Activated CD8-positive, alpha-beta T cell treated with anti-CD3 and anti-CD28 coated beads for 36 hours (primary cell): ENCODE measurements at regions not wholly inside any gene's neighbourhood (a gene's known extent, or its start where the extent isn't known, plus 50 kb on each side); places are given as distances from the start of the nearest gene placed in this dataset.

Experiments used
- ATAC-seq: fragments of 200-7000 bp; cut with Tn5 transposase; one replicate; pipeline ENCODE4 v1.10.0; 2021; ENCODE audit warnings: mild to moderate bottlenecking, moderate library complexity
- CTCF ChIA-PET: fragments of 350-600 bp; sonication (Branson Sonifier 250); formaldehyde crosslinking; loops from one replicate; lab custom pipeline; 2021; ENCODE audit warnings: antibody characterized with exemption; lab: Charles Lee
- POLR2A ChIA-PET: fragments of 350-600 bp; sonication (Branson Sonifier 250); formaldehyde crosslinking; loops from one replicate; lab custom pipeline; 2021; ENCODE audit warnings: antibody characterized with exemption; lab: Charles Lee
- DNase-seq: peaks from one replicate; pipeline ENCODE4 v3.0.0-alpha.2; 2020
- H3K27ac Mint-ChIP-seq: one replicate; pipeline ENCODE4 v1.8.0; 2021; ENCODE audit warnings: mild to moderate bottlenecking, mixed read lengths
- H3K27me3 Mint-ChIP-seq: one replicate; pipeline ENCODE4 v1.8.0; 2021; ENCODE audit warnings: mixed read lengths
- H3K36me3 Mint-ChIP-seq: one replicate; pipeline ENCODE4 v1.8.0; 2021; ENCODE audit warnings: low read depth, mixed read lengths
- H3K4me1 Mint-ChIP-seq: one replicate; pipeline ENCODE4 v1.8.0; 2021; ENCODE audit warnings: low read depth, mixed read lengths
- H3K4me3 Mint-ChIP-seq: one replicate; pipeline ENCODE4 v1.8.0; 2021; ENCODE audit warnings: mild to moderate bottlenecking, moderate library complexity, mixed read lengths
- H3K9me3 Mint-ChIP-seq: one replicate; pipeline ENCODE4 v1.8.0; 2021; ENCODE audit warnings: mixed read lengths
- intact Hi-C: fragments of 100-400 bp; cut with micrococcal nuclease; formaldehyde crosslinking; loops from one replicate; pipeline ENCODE4 v1.10.0; 2022
- TF ChIP-seq, protein P1 (sequence below): fragments of 200-600 bp; IDR thresholded peaks from one replicate; pipeline ENCODE4 v1.8.0; 2022; ENCODE audit warnings: antibody characterized with exemption, mild to moderate bottlenecking

- TF ChIP-seq, protein P1, sequence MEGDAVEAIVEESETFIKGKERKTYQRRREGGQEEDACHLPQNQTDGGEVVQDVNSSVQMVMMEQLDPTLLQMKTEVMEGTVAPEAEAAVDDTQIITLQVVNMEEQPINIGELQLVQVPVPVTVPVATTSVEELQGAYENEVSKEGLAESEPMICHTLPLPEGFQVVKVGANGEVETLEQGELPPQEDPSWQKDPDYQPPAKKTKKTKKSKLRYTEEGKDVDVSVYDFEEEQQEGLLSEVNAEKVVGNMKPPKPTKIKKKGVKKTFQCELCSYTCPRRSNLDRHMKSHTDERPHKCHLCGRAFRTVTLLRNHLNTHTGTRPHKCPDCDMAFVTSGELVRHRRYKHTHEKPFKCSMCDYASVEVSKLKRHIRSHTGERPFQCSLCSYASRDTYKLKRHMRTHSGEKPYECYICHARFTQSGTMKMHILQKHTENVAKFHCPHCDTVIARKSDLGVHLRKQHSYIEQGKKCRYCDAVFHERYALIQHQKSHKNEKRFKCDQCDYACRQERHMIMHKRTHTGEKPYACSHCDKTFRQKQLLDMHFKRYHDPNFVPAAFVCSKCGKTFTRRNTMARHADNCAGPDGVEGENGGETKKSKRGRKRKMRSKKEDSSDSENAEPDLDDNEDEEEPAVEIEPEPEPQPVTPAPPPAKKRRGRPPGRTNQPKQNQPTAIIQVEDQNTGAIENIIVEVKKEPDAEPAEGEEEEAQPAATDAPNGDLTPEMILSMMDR: no peak
- intact Hi-C loops: no loop called here
- no peaks in the 10 kb centered on the region for H3K9me3 Mint-ChIP-seq
- no peak overlapping the region for H3K4me3 Mint-ChIP-seq
- POLR2A ChIA-PET: no interaction called here
- H3K27me3 Mint-ChIP-seq: peaks cover 9% of the 10 kb centered on the region
- no peak for DNase-seq
- CTCF ChIA-PET: no interaction called here
- H3K27ac Mint-ChIP-seq: no peak overlapping the region
- no peak for ATAC-seq
- H3K36me3 Mint-ChIP-seq: no peaks in the 10 kb centered on the region
- peaks cover 3% of the 10 kb centered on the region for H3K4me1 Mint-ChIP-seq
These were observed 56.9 kb upstream of the ALKAL2 start for GRCh38 chr2:344811-345210.

GRCh38 chr2:343355-343754 lies 55.5 kb upstream of the ALKAL2 start:
- H3K4me3 Mint-ChIP-seq: no peak overlapping the region
- H3K27me3 Mint-ChIP-seq: peaks cover 6% of the 10 kb centered on the region
- ChIA-PET CTCF (interaction anchor here (2.6 kb wide), 1 partner anchor 11 kb away, joined by 5 read pairs; no protein-coding TSS in a partner anchor), POLR2A (no interaction called here)
- peaks cover 3% of the 10 kb centered on the region for H3K4me1 Mint-ChIP-seq
- H3K27ac Mint-ChIP-seq: no peak overlapping the region
- intact Hi-C loops: no loop called here
- no peak for ATAC-seq
- peaks cover 6% of the 10 kb centered on the region for H3K9me3 Mint-ChIP-seq
- no peak for DNase-seq
- H3K36me3 Mint-ChIP-seq: no peaks in the 10 kb centered on the region
- TF ChIP-seq, protein P1: no peak

DNA sequence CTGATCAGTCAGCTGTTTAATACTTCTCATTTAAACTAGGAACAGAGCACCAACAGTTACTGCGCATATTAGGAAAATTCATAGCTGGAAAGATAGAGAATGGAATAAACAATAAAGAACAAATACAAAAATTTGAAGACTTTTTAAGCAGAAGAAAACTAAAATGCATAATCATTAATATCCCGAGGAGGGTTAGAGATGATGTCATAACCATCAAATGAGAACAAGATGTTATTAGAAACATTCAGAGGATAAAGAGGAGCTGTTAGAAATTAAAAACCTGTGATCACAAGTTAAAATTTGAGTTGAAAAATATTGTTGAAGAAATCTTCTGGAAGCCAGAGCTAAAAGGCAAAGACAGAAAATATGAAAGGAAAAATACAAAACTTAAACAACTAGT lies 54.0 kb upstream of the ALKAL2 start:
- peaks cover 3% of the 10 kb centered on the region for H3K4me1 Mint-ChIP-seq
- intact Hi-C loops: no loop called here
- peaks cover 11% of the 10 kb centered on the region for H3K9me3 Mint-ChIP-seq
- peaks cover 4% of the 10 kb centered on the region for H3K36me3 Mint-ChIP-seq
- CTCF ChIA-PET: interaction anchor here (0.7 to 2.6 kb wide), 2 partner anchors 9 to 302 kb away, joined by 3 to 5 read pairs; no protein-coding TSS in a partner anchor
- no peak overlapping the region for H3K27ac Mint-ChIP-seq
- peaks cover 5% of the 10 kb centered on the region for H3K27me3 Mint-ChIP-seq
- no peak overlapping the region for H3K4me3 Mint-ChIP-seq
- DNase-seq (no peak), ATAC-seq (no peak)
- POLR2A ChIA-PET: no interaction called here
- TF ChIP-seq, protein P1: no peak

DNA sequence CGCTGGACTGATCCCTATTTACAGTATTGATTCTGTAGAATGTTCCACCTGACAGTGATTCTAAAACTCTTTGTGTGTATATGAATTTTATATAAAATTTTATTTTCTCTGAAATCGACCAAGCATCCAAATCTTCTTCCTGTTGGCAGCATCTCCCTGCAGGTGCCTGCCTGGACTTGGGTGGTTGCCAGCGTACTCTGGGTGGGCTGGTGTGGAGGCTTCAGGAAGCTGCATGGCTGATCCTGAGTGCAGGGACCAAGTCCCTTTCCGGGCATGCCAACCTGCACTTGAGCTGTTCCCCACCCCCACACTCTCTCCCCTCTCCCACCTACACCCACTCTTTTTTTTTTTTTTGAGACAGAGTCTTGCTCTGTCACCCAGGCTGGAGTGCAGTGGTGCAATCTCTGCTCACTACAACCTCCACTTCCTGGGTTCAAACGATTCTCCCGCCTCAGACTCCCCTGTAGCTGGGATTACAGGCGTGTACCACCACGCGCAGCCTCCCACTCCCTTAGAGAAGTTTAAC lies 53.2 kb upstream of the ALKAL2 start:
- TF ChIP-seq, protein P1: no peak
- Mint-ChIP-seq H3K4me3 (no peak overlapping the region), H3K36me3 (peaks cover 6% of the 10 kb centered on the region), H3K9me3 (peaks cover 18% of the 10 kb centered on the region), H3K4me1 (peaks cover 3% of the 10 kb centered on the region), H3K27ac (no peak overlapping the region), H3K27me3 (peaks cover 5% of the 10 kb centered on the region)
- intact Hi-C loops: no loop called here
- ChIA-PET POLR2A (no interaction called here), CTCF (no interaction called here)
- no peak for ATAC-seq
- no peak for DNase-seq
